NCI-H1694 (cell line): ENCODE measurements at regions not wholly inside any gene's neighbourhood (a gene's known extent, or its start where the extent isn't known, plus 50 kb on each side); places are given as distances from the start of the nearest gene placed in this dataset.
A peak's percentile ranks its signal among the peaks of the same experiment; 100 is the strongest.

ENCODE experiments used
- DNase-seq: peaks from one replicate; lab custom pipeline; 2025; lab: John Stamatoyannopoulos, UW

GRCh38 chr5:79871364-79872120 is 119.5 kb downstream of the MTX3 start:
- no peak for DNase-seq

GRCh38 chr5:79868163-79868670 is 122.8 kb downstream of the MTX3 start:
- no peak for DNase-seq

- no peak for DNase-seq
These were observed 125.5 kb downstream of the MTX3 start for GRCh38 chr5:79865579-79865978.

- DNase-seq = no peak
These were observed 126.7 kb downstream of the MTX3 start for GRCh38 chr5:79864364-79864763.

DNA sequence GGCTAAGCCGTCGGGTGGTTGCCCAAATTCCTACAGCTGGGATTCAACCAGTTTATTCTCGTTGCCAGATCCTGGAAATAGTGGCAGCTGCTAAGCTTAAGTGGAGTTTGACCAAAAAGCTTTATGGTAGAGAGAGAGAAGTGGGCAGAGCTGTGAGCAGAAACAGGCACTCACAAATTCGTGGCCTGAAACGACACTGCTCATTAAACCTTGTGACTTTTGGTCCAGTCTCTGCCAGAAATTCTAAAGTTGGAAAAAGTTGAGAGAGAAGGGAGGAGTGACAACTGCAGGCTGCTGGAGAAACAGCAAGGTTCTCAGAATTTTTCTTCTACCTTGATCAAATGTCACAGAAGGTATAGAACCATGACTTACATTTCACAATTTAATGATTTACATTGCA is 131.5 kb downstream of the MTX3 start:
- no peak for DNase-seq

DNA sequence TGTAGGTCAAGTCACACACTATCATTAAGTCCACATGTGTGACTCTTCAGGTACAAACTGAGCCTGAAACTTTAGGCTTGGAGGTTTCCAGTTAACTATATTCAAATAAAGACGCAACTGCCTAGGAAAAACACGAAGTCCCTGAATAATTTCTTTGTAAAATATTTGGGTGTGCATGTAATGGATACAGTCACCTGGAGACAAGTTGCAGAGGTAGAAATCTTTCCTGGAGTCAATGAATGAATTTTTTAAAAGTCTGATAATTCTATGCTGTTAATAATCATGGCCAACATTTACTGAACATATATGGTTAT is 132.7 kb downstream of the MTX3 start:
- DNase-seq = no peak

- peak; percentile 22 for DNase-seq
These were observed 133.2 kb downstream of the MTX3 start for GRCh38 chr5:79857714-79858409.

DNA sequence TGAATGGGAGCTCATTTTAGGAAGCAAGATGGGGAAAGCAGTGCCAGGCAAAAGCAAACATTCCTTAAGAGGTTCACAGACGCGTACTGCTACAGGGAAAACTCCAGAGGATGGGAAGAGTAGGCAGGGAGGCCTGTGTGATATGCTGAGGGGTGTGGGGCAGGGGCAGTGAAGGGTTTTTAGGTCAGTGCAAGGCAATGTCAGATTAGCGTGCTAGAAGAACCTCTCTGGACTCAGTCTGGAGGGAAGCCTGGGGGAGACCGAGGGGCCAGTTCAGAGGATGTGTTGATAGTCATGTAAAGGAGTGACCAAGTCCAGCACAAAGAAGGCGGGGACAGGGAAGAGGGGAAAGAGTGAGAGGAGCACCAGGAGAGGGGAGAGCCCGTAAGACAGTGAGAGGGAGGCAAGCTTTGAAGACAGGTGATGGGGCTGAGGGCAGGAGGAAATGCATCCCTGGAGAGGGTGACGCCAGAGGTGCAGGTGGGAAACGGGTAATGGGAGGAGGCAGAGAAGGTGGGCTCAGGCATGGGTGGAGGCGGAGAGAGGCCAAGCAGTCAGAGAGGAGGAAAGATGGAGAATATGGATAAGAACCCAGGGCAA is 134.5 kb downstream of the MTX3 start:
- DNase-seq = no peak

GRCh38 chr5:79853676-79854418 is 137.2 kb downstream of the MTX3 start:
- DNase-seq = no peak

GRCh38 chr5:79853028-79853427 is 138.0 kb downstream of the MTX3 start:
- DNase-seq = no peak

GRCh38 chr5:79851391-79851863 is 139.6 kb downstream of the MTX3 start:
- DNase-seq = no peak

DNA sequence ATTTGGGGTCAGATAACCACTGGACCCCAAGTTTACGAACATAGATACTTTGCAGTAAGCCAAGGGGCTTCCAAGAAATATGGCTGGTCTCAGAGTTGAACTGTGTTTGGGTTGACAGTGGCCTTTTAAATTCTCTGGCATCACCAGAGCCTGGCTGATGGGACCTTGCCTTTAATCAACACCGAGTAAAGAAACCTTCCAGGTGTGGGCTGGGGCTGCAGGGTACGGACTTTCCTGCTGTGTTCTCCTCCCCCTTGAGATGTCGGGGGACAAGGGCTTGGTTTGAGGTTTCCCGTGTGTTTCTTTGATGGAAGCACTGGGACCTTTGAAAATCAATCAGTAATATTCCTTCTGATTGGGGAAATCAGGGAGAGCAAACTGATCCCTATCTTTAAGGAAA is 140.1 kb downstream of the MTX3 start:
- DNase-seq = no peak

DNA sequence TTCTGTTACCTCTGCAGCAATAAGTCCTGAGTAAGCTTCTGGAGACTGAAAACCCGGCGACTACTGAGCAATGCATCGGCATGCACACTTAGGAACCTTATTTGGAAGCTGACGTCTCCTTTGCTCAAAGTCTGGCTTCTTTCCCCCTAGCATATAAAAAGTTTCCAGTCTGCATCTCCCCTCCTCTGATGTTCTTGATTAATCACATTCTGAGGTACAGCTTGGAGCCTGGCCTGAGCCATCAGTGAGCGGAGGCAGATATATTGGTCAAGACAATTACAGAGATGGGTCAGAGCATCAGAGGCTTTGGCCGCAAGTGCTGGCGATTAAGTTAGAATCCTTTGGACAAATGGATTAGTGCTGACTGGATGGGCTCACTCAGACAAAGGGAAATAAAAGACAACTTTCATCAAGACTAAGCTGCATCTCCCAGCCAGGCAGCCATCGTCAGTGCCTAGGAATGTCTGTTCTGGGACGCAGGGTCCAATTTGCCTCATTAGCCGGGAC is 140.7 kb downstream of the MTX3 start:
- DNase-seq = no peak

- DNase-seq = no peak
These were observed 141.4 kb downstream of the MTX3 start for GRCh38 chr5:79849486-79850315.
